GM10266 (cell line): ENCODE measurements at regions not wholly inside any gene's neighbourhood (a gene's known extent, or its start where the extent isn't known, plus 50 kb on each side); places are given as distances from the start of the nearest gene placed in this dataset.
A peak's percentile ranks its signal among the peaks of the same experiment; 100 is the strongest.

Experiments
- DNase-seq: peaks from one replicate; pipeline ENCODE4 v3.0.0; 2012; ENCODE audit errors: extremely low spot score
- CTCF ChIP-seq: IDR thresholded peaks from 2 replicates; pipeline ENCODE4 v1.5.1; 2012; ENCODE audit warnings: mild to moderate bottlenecking, low read depth; ENCODE audit not compliant: control insufficient read depth, insufficient read depth; ENCODE audit errors: missing control alignments

DNA sequence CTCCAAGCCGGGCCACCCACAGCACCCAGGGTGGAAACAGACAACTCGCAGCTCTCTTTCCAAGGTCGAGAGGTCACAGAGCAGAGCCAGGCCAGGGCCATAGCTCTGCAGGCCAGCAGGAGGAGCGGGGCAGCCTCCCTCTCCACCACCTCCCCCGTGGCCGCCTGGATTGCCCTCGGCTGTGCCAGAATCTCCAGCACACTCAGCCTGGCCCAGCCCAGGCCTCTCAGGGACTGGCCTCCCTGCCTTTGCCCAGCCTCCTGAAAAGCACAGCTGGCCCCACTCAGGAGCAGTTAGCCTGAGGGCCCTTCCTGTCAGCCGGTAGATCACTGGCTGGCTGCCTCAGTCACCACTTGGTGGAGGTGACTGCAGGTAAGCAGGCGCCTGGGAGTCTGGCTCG is 85.8 kb upstream of the SEC14L1 start:
- no peak for TF ChIP-seq CTCF
- DNase-seq = no peak

DNA sequence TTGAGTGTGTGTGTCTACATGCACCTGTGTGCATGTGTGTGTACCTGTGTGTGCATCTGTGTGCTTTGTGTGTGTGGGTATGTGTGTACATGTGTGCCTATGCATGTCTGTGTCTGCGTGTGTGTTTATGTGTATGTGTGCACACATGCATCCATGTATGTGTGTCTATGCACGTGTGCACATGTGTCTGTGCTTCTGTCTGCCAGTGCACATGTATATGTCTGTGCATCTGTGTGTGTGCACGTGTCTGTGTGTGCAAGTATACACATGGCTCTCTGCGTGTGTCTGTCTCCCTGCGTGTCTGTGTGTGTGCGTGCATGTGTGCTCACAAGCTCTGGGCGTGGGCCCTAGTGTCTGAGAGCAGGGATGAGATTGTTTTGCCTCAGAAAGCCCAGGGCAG is 85.3 kb upstream of the SEC14L1 start:
- TF ChIP-seq CTCF = no peak
- no peak for DNase-seq

DNA sequence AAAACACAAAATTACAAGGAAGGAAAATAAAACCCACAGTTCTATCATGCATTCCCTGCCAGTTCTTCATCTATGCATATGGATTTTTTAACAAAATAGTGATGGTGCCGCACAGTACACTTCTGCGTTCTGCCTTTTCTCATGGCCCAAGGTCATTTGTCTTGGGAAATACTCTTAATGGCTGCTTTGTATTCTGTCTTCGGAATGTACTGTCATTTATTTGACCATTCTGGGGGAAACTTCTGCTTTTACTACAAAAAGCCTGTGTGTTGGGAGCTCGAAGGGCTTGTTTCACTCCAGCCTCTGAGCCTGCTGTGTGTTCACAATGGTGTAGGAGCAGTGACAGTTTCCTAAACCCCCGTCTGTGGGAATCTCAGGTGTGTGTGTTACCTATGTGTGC is 82.8 kb upstream of the SEC14L1 start:
- TF ChIP-seq CTCF = no peak
- DNase-seq = no peak

GRCh38 chr17:77061669-77062068 is 79.1 kb upstream of the SEC14L1 start:
- TF ChIP-seq CTCF = no peak
- DNase-seq = no peak

- DNase-seq = no peak
- TF ChIP-seq CTCF = no peak
Observed at GRCh38 chr17:77064598-77064997, 76.2 kb upstream of the SEC14L1 start.

DNA sequence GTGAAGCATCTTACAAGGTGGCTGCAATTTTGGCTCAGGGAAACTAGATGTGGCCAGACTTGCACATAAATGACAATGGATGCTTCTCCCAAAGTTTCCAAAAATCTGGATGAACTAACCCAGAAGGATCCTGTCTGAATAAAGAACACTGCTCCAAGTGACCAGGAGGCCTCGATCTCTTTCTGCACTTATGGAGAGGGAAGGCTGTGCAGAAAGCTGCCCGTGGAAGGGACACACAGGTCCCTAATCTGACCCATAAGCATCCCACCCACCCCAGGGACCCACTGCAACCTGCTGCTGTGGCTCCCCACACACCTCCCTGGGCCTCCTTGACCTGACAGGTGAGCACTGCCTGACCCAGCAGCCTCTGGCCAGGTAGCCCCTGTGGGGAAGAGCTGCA is 74.6 kb upstream of the SEC14L1 start:
- TF ChIP-seq CTCF = no peak
- no peak for DNase-seq

- DNase-seq = peak; percentile 72
- peak; percentile 83 for TF ChIP-seq CTCF
Observed at GRCh38 chr17:77066726-77067409, 73.9 kb upstream of the SEC14L1 start.
